H9 (cell line): ENCODE measurements at regions not wholly inside any gene's neighbourhood (a gene's known extent, or its start where the extent isn't known, plus 50 kb on each side); places are given as distances from the start of the nearest gene placed in this dataset.

Experiments
- DNase-seq: peaks from one replicate; pipeline ENCODE4 v3.0.0-alpha.2; 2017
- H2AFZ ChIP-seq: one replicate; pipeline ENCODE4 v1.6.1; 2013; ENCODE audit warnings: mild to moderate bottlenecking, low read length, control low read depth, moderate library complexity
- H2AK5ac ChIP-seq: 2 replicates; pipeline ENCODE4 v1.6.1; 2013; ENCODE audit warnings: low read length, control low read depth, mixed read lengths; ENCODE audit not compliant: insufficient read length
- H2BK120ac ChIP-seq: one replicate; pipeline ENCODE4 v1.6.1; 2013; ENCODE audit warnings: low read depth, mild to moderate bottlenecking, low read length, control low read depth, inconsistent platforms; ENCODE audit not compliant: poor library complexity, severe bottlenecking
- H2BK12ac ChIP-seq: 2 replicates; pipeline ENCODE4 v1.6.1; 2013; ENCODE audit warnings: low read length, control low read depth, mixed read lengths, low read depth; ENCODE audit not compliant: insufficient read length
- H2BK15ac ChIP-seq: 2 replicates; pipeline ENCODE4 v1.6.1; 2013; ENCODE audit warnings: low read depth, low read length, control low read depth
- H2BK20ac ChIP-seq: one replicate; pipeline ENCODE4 v1.6.1; 2013; ENCODE audit warnings: low read depth, mild to moderate bottlenecking, low read length, control low read depth, inconsistent platforms; ENCODE audit not compliant: poor library complexity, severe bottlenecking
- H2BK5ac ChIP-seq: 2 replicates; pipeline ENCODE4 v1.6.1; 2013; ENCODE audit warnings: low read length, control low read depth, mixed read lengths; ENCODE audit not compliant: insufficient read length
- H3K14ac ChIP-seq: 2 replicates; pipeline ENCODE4 v1.6.1; 2013; ENCODE audit warnings: low read length, control low read depth; ENCODE audit not compliant: insufficient read depth
- H3K18ac ChIP-seq: 2 replicates; pipeline ENCODE4 v1.6.1; 2013; ENCODE audit warnings: low read depth, mild to moderate bottlenecking, mixed read lengths, low read length, control low read depth; ENCODE audit not compliant: insufficient read length
- H3K23ac ChIP-seq: 2 replicates; pipeline ENCODE4 v1.6.1; 2013; ENCODE audit warnings: low read length, control low read depth, mixed read lengths, low read depth; ENCODE audit not compliant: insufficient read length
- H3K23me2 ChIP-seq: 2 replicates; pipeline ENCODE4 v1.6.1; 2013; ENCODE audit warnings: low read depth, mild to moderate bottlenecking, mixed read lengths, low read length, control low read depth; ENCODE audit not compliant: insufficient read length, poor library complexity, severe bottlenecking
- H3K27ac ChIP-seq: 2 replicates; pipeline ENCODE4 v1.5.1; 2013; ENCODE audit warnings: low read length, control low read depth, mixed read lengths, low read depth; ENCODE audit not compliant: insufficient read length
- H3K27me3 ChIP-seq: 2 replicates; pipeline ENCODE4 v1.6.1; 2013; ENCODE audit warnings: low read length, control low read depth, inconsistent platforms; ENCODE audit not compliant: insufficient read depth
- H3K4ac ChIP-seq: 2 replicates; pipeline ENCODE4 v1.6.1; 2013; ENCODE audit warnings: low read depth, mild to moderate bottlenecking, control low read depth, inconsistent platforms, low read length, moderate library complexity
- H3K4me1 ChIP-seq: 2 replicates; pipeline ENCODE4 v1.6.1; 2013; ENCODE audit warnings: low read length, control low read depth, inconsistent platforms; ENCODE audit not compliant: insufficient read depth
- H3K4me2 ChIP-seq: 2 replicates; pipeline ENCODE4 v1.6.1; 2013; ENCODE audit warnings: low read length, control low read depth, mixed read lengths; ENCODE audit not compliant: insufficient read length, insufficient read depth
- H3K56ac ChIP-seq: 2 replicates; pipeline ENCODE4 v1.6.1; 2013; ENCODE audit warnings: low read depth, mild to moderate bottlenecking, mixed read lengths, low read length, control low read depth; ENCODE audit not compliant: insufficient read length
- H3K79me1 ChIP-seq: 2 replicates; pipeline ENCODE4 v1.6.1; 2013; ENCODE audit warnings: low read depth, mild to moderate bottlenecking, moderate library complexity, low read length, control low read depth, inconsistent platforms; ENCODE audit not compliant: insufficient read depth, poor library complexity, severe bottlenecking
- H3K79me2 ChIP-seq: 2 replicates; pipeline ENCODE4 v1.6.1; 2013; ENCODE audit warnings: low read length, control low read depth, inconsistent platforms; ENCODE audit not compliant: insufficient read depth
- H3K9ac ChIP-seq: 2 replicates; pipeline ENCODE4 v1.6.1; 2013; ENCODE audit warnings: low read length, control low read depth, mixed read lengths; ENCODE audit not compliant: insufficient read length; ENCODE audit errors: extremely low read depth
- H3K9me3 ChIP-seq: one replicate; pipeline ENCODE4 v1.6.1; 2013; ENCODE audit warnings: low read depth, low read length, inconsistent platforms; ENCODE audit not compliant: control insufficient read depth
- H3T11ph ChIP-seq: one replicate; pipeline ENCODE4 v1.6.1; 2013; ENCODE audit warnings: mild to moderate bottlenecking, low read length, control low read depth, inconsistent platforms
- H4K20me1 ChIP-seq: one replicate; pipeline ENCODE4 v1.6.1; 2013; ENCODE audit not compliant: control insufficient read depth, insufficient read length, insufficient read depth
- H4K5ac ChIP-seq: 2 replicates; pipeline ENCODE4 v1.6.1; 2013; ENCODE audit warnings: low read depth, mild to moderate bottlenecking, mixed read lengths, low read length, control low read depth; ENCODE audit not compliant: insufficient read length
- H4K8ac ChIP-seq: replicated peaks from 2 replicates; pipeline ENCODE4 v1.6.1; 2013; ENCODE audit warnings: low read length, control low read depth, mixed read lengths, low read depth; ENCODE audit not compliant: insufficient read length
- H4K91ac ChIP-seq: 2 replicates; pipeline ENCODE4 v1.6.1; 2013; ENCODE audit warnings: low read depth, mild to moderate bottlenecking, moderate library complexity, mixed read lengths, low read length, control low read depth; ENCODE audit not compliant: insufficient read length
- H3K27ac Mint-ChIP-seq, 3 experiments: 2 replicates in 2 of 3; 3 replicates in 1 of 3; pipeline ENCODE4 v1.8.0; 2020 to 2021; ENCODE audit warnings: mixed read lengths in 3 of 3, mild to moderate bottlenecking in 1 of 3, moderate library complexity in 1 of 3
- H3K27me3 Mint-ChIP-seq: 2 replicates; pipeline ENCODE4 v1.8.0; 2021; ENCODE audit warnings: low read depth, mild to moderate bottlenecking, moderate library complexity, mixed read lengths
- H3K36me3 Mint-ChIP-seq, 3 experiments: 2 replicates in 2 of 3; 3 replicates in 1 of 3; pipeline ENCODE4 v1.8.0; 2020 to 2021; ENCODE audit warnings: low read depth in 3 of 3, mixed read lengths in 3 of 3; ENCODE audit not compliant: insufficient read depth in 1 of 3
- H3K4me1 Mint-ChIP-seq, 2 experiments: 2 replicates each; pipeline ENCODE4 v1.8.0; 2020; ENCODE audit warnings: mixed read lengths in 2 of 2
- H3K4me3 Mint-ChIP-seq, 2 experiments: 2 replicates in 1 of 2; 3 replicates in 1 of 2; pipeline ENCODE4 v1.8.0; 2020 to 2021; ENCODE audit warnings: mild to moderate bottlenecking in 2 of 2, mixed read lengths in 2 of 2, moderate library complexity in 1 of 2
- H3K9me3 Mint-ChIP-seq, 2 experiments: 2 replicates in 1 of 2; 3 replicates in 1 of 2; pipeline ENCODE4 v1.8.0; 2020; ENCODE audit warnings: mild to moderate bottlenecking in 2 of 2, mixed read lengths in 2 of 2, moderate library complexity in 1 of 2
- WGBS: extraction: QIAGEN DNeasy Blood & Tissue Kit; methylation state at CpG from one replicate; pipeline ENCODE4 v1.1.7; 2013; ENCODE audit warnings: missing lambda C conversion rate, low lambda C conversion rate, mixed read lengths; ENCODE audit not compliant: insufficient read length; ENCODE audit errors: extremely low coverage; 5-methylcytosine and 5-hydroxymethylcytosine counted together
- TF ChIP-seq, protein P1 (sequence below): fragments of 200-600 bp; sonication (generic); conservative IDR thresholded peaks from 3 replicates; pipeline ENCODE4 v1.8.0; 2021; ENCODE audit warnings: antibody characterized with exemption, mild to moderate bottlenecking

- Histone ChIP-seq H3K27ac (no peak overlapping the region), H3K9ac (no peak overlapping the region), H3T11ph (no peak overlapping the region), H4K8ac (no peak overlapping the region), H4K91ac (no peak overlapping the region), H3K4me1 (no peaks in the 10 kb centered on the region), H3K9me3 (no peaks in the 10 kb centered on the region), H3K79me1 (no peaks in the 10 kb centered on the region), H2BK20ac (no peak overlapping the region), H3K18ac (no peak overlapping the region), H3K23me2 (no peaks in the 10 kb centered on the region), H2AK5ac (no peak overlapping the region), H3K14ac (no peak overlapping the region), H3K27me3 (no peaks in the 10 kb centered on the region), H2BK15ac (no peak overlapping the region), H3K56ac (no peak overlapping the region), H3K23ac (no peak overlapping the region), H2BK120ac (no peak overlapping the region), H2AFZ (no peak overlapping the region), H4K5ac (no peak overlapping the region), H3K79me2 (no peaks in the 10 kb centered on the region), H3K4ac (no peak overlapping the region), H2BK5ac (no peak overlapping the region), H2BK12ac (no peak overlapping the region), H4K20me1 (no peaks in the 10 kb centered on the region), H3K4me2 (no peak overlapping the region)
- Mint-ChIP-seq H3K36me3 (no peaks in the 10 kb centered on the region), H3K4me3 (no peak overlapping the region), H3K27me3 (no peaks in the 10 kb centered on the region), H3K4me1 (no peaks in the 10 kb centered on the region), H3K9me3 (no peaks in the 10 kb centered on the region), H3K27ac (no peak overlapping the region)
- no CpG with 5 or more reads among the region's 5 CpGs for WGBS
- TF ChIP-seq, protein P1, sequence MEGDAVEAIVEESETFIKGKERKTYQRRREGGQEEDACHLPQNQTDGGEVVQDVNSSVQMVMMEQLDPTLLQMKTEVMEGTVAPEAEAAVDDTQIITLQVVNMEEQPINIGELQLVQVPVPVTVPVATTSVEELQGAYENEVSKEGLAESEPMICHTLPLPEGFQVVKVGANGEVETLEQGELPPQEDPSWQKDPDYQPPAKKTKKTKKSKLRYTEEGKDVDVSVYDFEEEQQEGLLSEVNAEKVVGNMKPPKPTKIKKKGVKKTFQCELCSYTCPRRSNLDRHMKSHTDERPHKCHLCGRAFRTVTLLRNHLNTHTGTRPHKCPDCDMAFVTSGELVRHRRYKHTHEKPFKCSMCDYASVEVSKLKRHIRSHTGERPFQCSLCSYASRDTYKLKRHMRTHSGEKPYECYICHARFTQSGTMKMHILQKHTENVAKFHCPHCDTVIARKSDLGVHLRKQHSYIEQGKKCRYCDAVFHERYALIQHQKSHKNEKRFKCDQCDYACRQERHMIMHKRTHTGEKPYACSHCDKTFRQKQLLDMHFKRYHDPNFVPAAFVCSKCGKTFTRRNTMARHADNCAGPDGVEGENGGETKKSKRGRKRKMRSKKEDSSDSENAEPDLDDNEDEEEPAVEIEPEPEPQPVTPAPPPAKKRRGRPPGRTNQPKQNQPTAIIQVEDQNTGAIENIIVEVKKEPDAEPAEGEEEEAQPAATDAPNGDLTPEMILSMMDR: no peak
- DNase-seq: no peak
Observed at GRCh38 chr14:36019126-36019525, 157.4 kb downstream of the PTCSC3 start.
